ENCODE measurements at regions not wholly inside any gene's neighbourhood (a gene's known extent, or its start where the extent isn't known, plus 50 kb on each side); places are given as distances from the start of the nearest gene placed in this dataset.

GRCh38 chr13:111458001-111458531 lies 137.6 kb downstream of the TEX29 start:
- TF ChIP-seq, protein P1, sequence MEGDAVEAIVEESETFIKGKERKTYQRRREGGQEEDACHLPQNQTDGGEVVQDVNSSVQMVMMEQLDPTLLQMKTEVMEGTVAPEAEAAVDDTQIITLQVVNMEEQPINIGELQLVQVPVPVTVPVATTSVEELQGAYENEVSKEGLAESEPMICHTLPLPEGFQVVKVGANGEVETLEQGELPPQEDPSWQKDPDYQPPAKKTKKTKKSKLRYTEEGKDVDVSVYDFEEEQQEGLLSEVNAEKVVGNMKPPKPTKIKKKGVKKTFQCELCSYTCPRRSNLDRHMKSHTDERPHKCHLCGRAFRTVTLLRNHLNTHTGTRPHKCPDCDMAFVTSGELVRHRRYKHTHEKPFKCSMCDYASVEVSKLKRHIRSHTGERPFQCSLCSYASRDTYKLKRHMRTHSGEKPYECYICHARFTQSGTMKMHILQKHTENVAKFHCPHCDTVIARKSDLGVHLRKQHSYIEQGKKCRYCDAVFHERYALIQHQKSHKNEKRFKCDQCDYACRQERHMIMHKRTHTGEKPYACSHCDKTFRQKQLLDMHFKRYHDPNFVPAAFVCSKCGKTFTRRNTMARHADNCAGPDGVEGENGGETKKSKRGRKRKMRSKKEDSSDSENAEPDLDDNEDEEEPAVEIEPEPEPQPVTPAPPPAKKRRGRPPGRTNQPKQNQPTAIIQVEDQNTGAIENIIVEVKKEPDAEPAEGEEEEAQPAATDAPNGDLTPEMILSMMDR (IDR thresholded peaks at IDR 0.05 in 4 of 5, conservative IDR thresholded peaks at IDR 0.05 in 1 of 5): no peak
- no peak for TF ChIP-seq POLR2A (IDR thresholded peaks at IDR 0.05)
